ENCODE measurements at regions not wholly inside any gene's neighbourhood (a gene's known extent, or its start where the extent isn't known, plus 50 kb on each side); places are given as distances from the start of the nearest gene placed in this dataset.
"Not testable (repeated sequence)": the region's sequence is repeated elsewhere in the genome, so short reads cannot be mapped to it uniquely, and the experiment has no call there.

DNA sequence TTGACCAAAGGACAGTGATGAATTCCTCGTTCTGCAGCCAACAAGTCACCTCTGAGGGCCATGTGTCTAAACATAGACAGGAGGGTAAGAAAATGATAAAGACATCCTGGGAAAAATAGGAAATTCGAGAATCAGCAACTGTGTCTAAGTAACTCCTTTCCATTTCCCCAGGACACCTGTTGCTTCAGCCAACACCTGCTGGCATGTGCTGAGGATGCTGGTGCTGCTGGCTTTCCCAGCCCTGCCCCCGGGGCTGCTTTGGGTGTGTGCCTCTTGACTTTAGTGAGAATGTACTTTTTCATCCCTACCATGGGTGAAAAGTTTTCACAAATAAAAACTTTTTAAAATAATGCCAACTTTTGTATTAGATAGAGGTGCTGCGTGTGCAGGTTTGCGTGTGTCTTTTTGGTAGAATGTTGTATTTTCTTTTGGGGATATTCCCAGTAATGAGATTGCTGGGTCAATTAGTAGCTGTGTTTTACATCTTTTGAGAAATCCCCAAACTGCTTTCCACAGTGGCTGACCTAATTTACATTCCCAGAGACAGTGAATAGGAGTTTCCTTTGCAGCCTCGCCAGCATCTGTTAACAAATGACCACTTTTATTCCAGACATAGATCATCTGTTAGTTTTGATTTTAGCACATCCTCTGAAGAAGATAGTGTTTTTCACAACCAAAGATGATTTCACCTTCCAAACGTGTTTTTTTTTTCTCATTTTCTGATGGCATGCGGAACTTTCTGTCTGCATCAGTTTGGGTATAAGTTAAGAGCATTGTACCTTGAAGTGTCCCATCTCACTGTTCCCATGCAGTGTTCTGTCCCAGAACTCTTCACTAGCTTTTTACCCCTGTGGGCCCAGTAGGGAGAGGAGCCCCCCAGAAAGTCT, 104.2 kb upstream of the ACBD5 start:
- DNase-seq (ENCODE audit: low spot score): no peak

DNA sequence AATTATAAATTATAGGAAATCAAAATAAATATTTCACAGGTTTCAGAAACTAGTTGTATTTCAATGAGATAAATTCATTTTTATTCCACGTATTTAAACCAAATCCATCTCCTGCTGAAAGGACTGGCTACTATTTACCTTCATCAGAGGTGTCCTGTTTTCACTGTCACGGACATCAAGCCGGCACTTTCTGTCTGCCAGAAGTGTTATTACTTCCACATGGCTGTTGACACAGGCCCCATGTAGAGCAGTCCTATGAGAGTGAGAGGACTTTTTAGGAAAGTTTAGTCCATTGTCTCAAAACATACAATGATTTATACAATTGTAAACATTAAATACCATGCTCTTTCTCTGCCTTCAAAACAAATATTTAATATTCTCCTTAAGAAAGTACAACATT, 100.4 kb upstream of the ACBD5 start:
- peak; percentile 40 for DNase-seq (ENCODE audit: low spot score)

- not testable (repeated sequence) for DNase-seq (ENCODE audit: low spot score)
These were observed 94.6 kb upstream of the ACBD5 start for GRCh38 chr10:27335246-27335645.

DNA sequence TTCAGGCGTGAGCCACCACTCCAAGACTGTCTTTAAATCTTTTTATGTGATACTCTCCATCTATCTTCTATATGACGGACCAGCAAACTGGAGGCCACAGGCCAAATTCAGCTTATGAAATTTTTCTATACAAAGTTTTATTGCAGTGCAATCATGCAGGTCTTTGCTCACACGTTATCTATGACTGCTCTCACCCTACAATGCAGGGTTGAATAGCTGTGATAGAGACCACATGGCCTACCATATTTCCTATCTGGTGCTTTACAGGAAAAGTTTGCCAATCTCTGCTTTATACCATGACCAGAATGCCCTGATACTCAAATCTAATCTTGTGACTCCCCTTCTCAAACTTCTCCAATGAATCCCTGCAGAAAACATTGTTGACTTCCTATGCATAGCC, 89.5 kb upstream of the ACBD5 start:
- DNase-seq (ENCODE audit: low spot score): no peak

- no peak for DNase-seq (ENCODE audit: low spot score)
These were observed 88.3 kb upstream of the ACBD5 start for GRCh38 chr10:27328946-27329345.

DNA sequence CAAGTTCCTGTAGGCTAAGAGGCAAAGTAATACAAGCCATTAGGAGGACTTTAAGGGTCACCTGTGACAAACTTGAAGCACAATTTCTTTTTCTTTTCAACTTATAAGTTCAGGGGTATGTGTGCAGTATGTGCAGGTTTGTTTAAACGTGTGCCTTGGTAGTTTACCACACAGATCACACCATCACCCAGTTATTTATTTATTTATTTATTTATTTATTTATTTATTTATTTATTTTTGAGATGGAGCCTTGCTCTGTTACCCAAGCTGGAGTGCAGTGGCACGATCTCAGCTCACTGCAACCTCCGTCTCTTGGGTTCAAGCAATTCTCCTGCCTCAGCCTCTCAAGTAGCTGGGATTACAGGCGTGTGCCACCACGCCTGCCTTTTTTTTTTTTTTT, 86.2 kb upstream of the ACBD5 start:
- DNase-seq (ENCODE audit: low spot score): not testable (repeated sequence)

- DNase-seq (ENCODE audit: low spot score): peak; percentile 52
These were observed 79.3 kb upstream of the ACBD5 start for GRCh38 chr10:27319752-27320431.

- DNase-seq (ENCODE audit: low spot score): not testable (repeated sequence)
These were observed 78.5 kb upstream of the ACBD5 start for GRCh38 chr10:27319139-27319538.

GRCh38 chr10:27315082-27315481, 74.5 kb upstream of the ACBD5 start:
- not testable (repeated sequence) for DNase-seq (ENCODE audit: low spot score)

DNA sequence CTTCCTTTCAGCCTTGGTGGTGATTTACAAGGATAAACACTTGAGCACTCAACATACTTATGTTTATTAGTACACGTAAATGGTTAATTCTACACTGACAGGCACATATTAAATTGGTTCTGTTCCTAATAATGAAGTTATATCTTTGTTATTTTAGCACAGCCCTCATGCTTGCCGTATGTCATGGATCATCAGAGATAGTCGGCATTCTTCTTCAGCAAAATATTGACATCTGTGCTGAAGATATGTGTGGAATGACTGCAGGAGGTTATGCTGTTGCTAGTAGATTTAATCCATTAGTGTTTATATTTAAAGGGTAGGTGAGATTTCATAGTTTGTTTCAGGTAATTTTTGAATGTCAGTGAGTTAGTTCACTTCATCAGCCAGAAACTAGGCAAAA, 73.0 kb upstream of the ACBD5 start:
- DNase-seq (ENCODE audit: low spot score): not testable (repeated sequence)

DNA sequence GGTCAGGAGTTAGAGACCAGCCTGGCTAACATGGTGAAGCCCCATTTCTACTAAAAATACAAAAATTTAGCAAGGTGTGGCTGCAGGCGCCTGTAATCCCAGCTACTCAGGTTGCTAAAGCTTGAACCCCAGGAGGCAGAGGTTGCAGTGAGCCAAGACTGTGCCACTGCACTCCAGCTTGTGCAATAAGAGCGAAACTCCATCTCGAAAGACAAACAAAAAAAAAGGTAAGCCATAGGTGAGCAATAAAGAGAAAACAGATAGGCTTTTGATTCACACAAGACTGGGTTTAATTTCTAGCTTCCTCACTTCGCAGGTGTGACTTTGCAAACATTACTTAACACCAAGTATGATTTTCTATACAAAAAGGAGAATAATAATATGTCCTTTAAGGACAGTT, 72.3 kb upstream of the ACBD5 start:
- DNase-seq (ENCODE audit: low spot score): no peak

DNA sequence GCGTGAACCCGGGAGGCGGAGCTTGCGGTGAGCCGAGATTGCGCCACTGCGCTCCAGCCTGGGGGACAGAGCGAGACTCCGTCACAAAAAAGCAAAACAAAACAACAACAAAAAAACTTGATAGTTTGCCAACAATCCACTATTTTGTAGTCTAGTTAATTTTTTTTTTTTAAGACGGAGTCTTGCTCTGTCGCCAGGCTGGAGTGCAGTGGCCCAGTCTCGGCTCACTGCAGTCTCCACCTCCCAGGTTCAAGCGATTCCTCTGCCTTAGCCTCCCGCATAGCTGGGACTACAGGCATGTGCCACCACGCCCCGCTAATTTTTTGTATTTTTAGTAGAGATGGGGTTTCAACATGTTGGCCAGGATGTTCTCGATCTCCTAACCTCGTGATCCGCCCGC, 71.2 kb upstream of the ACBD5 start:
- DNase-seq (ENCODE audit: low spot score): not testable (repeated sequence)

DNA sequence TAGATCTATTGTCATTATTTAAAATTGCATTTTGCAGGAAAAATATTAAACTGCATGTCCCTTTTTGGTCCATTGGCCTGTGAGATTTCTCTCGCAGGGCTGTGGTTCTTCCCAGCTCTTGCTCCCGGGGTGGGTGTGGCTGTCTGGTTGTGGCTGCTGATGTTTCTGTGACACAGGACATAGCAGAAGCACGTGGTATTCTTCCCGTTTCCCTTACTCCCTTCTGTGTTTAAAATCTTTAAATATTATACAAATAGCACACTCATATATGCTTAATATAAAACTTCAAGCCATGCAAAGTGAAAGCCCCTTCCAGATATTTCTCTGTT, 57.9 kb upstream of the ACBD5 start:
- DNase-seq (ENCODE audit: low spot score): not testable (repeated sequence)

DNA sequence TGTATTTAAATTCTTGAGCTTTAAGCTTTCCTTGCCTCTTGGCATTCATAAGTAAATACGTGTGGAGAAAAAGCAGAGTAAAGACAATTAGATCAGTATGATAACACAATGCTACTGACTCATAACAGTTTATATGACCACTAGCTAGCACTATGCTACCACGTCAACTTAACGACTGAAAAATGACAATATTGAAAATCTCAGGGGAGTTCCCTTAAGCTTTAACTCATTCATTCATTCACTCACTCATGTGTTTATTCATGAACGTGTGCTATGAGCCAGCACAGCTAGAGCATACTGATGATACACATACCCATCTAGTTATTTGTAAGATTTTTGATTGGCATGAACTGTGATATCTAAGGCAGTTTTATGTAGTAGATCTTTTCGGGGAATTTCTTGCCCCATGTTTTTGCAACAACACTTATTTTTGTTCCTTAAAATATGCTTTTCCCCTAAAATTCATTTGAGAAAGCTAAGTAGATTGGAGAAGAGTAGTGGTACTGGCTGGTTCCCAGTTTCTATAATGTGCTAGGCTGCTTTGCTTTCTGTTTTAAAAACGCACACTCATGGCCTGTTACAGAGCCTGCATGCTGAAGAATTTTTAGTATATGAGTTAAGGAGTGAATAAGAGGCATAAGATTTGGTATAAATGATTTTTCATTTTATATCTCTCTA, 57.4 kb upstream of the ACBD5 start:
- no peak for DNase-seq (ENCODE audit: low spot score)

- DNase-seq (ENCODE audit: low spot score): not testable (repeated sequence)
These were observed 55.7 kb upstream of the ACBD5 start for GRCh38 chr10:27296285-27296684.

DNA sequence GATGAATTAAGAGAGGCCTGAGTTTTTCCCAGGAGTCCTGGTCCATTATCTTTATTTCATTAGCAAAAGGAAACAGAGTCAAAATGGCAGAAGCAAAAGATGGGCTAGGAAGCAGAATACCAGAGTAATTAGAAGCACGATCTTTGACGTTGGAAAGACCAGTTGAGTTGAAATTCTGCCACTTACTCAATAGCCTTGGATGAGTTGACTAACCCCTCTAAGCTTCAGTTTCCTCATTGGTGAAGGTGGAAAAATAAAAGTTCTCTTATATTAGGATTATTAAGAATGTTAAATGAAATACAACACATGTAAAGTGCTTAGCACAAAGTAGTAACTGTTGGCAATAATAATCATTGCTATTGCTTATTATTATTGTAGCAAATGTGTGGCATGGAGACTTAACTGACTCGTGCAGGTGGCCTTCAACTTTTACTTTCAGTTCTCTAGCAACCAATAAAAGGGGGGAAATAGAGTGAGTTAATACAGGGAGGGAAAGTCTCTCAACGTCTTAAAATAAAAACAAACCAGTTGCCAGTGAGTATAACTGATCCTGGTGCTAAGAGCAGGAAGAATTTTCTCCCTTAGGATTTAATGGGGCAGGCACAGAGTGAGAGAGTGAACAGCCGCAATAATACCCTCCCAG, 50.8 kb upstream of the ACBD5 start:
- DNase-seq (ENCODE audit: low spot score): not testable (repeated sequence)

Measured in cerebellar cortex (tissue), 1 donor.